Suprapubic skin (tissue), 4 donors: ENCODE measurements at regions not wholly inside any gene's neighbourhood (a gene's known extent, or its start where the extent isn't known, plus 50 kb on each side); places are given as distances from the start of the nearest gene placed in this dataset.
"Not testable (repeated sequence)": the region's sequence is repeated elsewhere in the genome, so short reads cannot be mapped to it uniquely, and the experiment has no call there.

Experiments used
- DNase-seq, 2 donors: peaks; one replicate each; pipeline ENCODE4 v3.0.0-alpha.2; 2019; ENCODE audit warnings: low spot score in 2 of 2
- H3K27ac ChIP-seq: fragments of 200-600 bp; sonication (generic); one replicate; pipeline ENCODE4 v1.5.1; 2019
- H3K27me3 ChIP-seq: fragments of 200-600 bp; sonication (generic); one replicate; pipeline ENCODE4 v1.5.1; 2019
- H3K36me3 ChIP-seq: fragments of 200-600 bp; sonication (generic); one replicate; pipeline ENCODE4 v1.5.1; 2019
- H3K4me1 ChIP-seq: fragments of 200-600 bp; sonication (generic); one replicate; pipeline ENCODE4 v1.5.1; 2019
- H3K4me3 ChIP-seq: fragments of 200-600 bp; sonication (generic); one replicate; pipeline ENCODE4 v1.5.1; 2019; ENCODE audit warnings: mild to moderate bottlenecking
- H3K9me3 ChIP-seq: fragments of 200-600 bp; sonication (generic); one replicate; pipeline ENCODE4 v1.5.1; 2019
- CTCF ChIP-seq, 2 donors: fragments of 200-600 bp in 1 of 2; fragments of 450-650 bp in 1 of 2; sonication (generic) in 1 of 2; IDR thresholded peaks; one replicate each; pipeline ENCODE4 v1.5.1; 2016 to 2019; ENCODE audit warnings: antibody characterized with exemption in 2 of 2, mild to moderate bottlenecking in 1 of 2, moderate library complexity in 1 of 2
- EP300 ChIP-seq: sonication (generic); formaldehyde crosslinking; IDR thresholded peaks from one replicate; pipeline ENCODE4 v1.6.1; 2017; ENCODE audit warnings: antibody characterized with exemption
- POLR2A ChIP-seq, 2 donors: fragments of 450-650 bp; IDR thresholded peaks; one replicate each; pipeline ENCODE4 v1.6.1; 2017; ENCODE audit warnings: antibody characterized with exemption in 2 of 2, mild to moderate bottlenecking in 2 of 2, moderate library complexity in 2 of 2
- POLR2AphosphoS5 ChIP-seq, 3 donors: sonication (generic); formaldehyde crosslinking; IDR thresholded peaks; one replicate each; pipeline ENCODE4 v1.6.1; 2017; ENCODE audit warnings: antibody characterized with exemption in 3 of 3
- WGBS: methylation state at CpG from one replicate; pipeline ENCODE4 v1.1.5; 2018; 5-methylcytosine and 5-hydroxymethylcytosine counted together

GRCh38 chr6:5828296-5828695 is 178.4 kb downstream of the NRN1 start:
- no peak for TF ChIP-seq CTCF (IDR thresholded peaks at IDR 0.05)
- TF ChIP-seq POLR2A (IDR thresholded peaks at IDR 0.05), result no peak
- TF ChIP-seq EP300, result no peak
- TF ChIP-seq POLR2AphosphoS5 (IDR thresholded peaks at IDR 0.05), result no peak
- no peak overlapping the region for H3K4me3 ChIP-seq
- H3K36me3 ChIP-seq, result no peaks in the 10 kb centered on the region
- DNase-seq, result no peak
- peaks cover 9% of the 10 kb centered on the region for H3K4me1 ChIP-seq
- 82% methylated on average over 6 of the region's 11 CpGs for WGBS
- H3K27ac ChIP-seq, result no peak overlapping the region
- no peaks in the 10 kb centered on the region for H3K9me3 ChIP-seq
- no peaks in the 10 kb centered on the region for H3K27me3 ChIP-seq

DNA sequence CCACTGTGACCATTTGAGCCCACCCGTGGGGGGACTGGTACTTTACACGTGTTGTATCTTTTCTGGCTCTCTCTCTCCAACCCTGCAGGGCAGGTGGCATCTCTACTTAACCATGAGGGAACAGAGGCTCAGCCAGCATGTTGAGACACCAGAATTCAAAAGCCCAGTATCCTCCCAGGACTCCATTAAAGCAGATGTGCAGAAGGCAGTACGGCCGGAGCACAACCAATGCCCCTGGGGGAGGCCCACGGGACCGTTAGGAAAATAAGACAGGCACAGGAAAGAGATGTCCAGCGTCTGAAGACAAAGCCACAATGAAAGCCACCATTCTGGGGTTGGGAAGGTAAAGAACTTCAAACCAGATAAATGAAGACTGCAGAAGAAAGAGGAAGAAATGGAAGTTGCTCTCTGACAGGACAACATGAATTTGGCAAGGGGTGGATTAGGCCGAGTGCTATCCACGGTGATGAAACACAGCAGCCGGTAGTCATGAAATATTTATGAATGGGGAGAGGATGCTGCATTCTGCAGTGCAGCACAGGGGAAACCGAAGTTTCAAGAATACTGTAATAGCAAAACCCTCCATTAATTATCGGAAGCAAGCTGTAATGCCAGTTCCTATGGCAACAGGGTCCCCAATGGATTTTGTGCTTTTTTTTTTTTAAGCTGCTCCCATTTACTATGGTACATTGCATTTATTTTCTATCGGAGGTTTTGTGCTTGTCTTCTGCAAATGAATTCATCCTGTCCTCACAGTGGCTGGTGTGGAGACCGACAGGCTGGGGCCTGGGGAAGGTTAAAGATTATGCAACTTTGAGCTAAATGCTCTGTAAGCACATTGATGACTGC is 179.4 kb downstream of the NRN1 start:
- Histone ChIP-seq H3K4me3 (no peak overlapping the region), H3K36me3 (no peaks in the 10 kb centered on the region), H3K9me3 (no peaks in the 10 kb centered on the region), H3K27ac (no peak overlapping the region), H3K4me1 (peaks cover 9% of the 10 kb centered on the region), H3K27me3 (no peaks in the 10 kb centered on the region)
- WGBS, result 65% methylated on average over 14 of the region's 14 CpGs
- TF ChIP-seq POLR2A (IDR thresholded peaks at IDR 0.05) (no peak), EP300 (no peak)
- no peak for DNase-seq

DNA sequence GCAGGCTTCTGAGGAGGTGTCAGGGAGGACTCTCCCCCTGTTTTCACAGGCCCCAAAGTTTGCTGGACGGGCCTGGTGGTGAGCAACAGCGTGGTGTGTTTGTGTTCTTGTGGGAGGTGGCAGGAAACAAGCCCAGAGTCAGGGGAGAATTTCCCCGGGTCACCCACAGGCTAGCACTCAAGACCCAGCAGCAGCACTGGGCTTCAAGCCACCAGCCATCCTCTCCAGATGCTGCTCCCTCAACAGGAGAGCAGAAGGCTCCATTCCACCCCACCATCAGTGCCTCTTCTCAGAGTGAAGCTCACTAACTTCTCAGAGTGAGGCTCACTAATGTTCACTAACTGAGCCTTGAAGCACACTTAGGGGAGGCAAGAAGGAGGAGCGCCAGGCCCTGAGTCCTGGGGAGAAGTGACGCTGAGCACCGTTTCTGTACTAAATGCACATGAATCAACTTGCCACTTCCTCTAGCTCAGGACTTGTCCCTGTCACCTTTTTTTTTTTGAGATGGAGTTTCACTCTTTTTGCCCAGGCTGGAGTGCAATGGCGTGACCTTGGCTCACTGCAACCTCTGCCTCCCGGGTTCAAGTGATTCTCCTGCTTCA is 182.2 kb downstream of the NRN1 start:
- not testable (repeated sequence) for DNase-seq, H3K27me3 ChIP-seq, H3K27ac ChIP-seq, H3K36me3 ChIP-seq, H3K4me1 ChIP-seq, H3K4me3 ChIP-seq, H3K9me3 ChIP-seq
- WGBS, result 90% methylated on average over 6 of the region's 8 CpGs
